ENCODE measurements at regions not wholly inside any gene's neighbourhood (a gene's known extent, or its start where the extent isn't known, plus 50 kb on each side); places are given as distances from the start of the nearest gene placed in this dataset.
A peak's percentile ranks its signal among the peaks of the same experiment; 100 is the strongest.

DNA sequence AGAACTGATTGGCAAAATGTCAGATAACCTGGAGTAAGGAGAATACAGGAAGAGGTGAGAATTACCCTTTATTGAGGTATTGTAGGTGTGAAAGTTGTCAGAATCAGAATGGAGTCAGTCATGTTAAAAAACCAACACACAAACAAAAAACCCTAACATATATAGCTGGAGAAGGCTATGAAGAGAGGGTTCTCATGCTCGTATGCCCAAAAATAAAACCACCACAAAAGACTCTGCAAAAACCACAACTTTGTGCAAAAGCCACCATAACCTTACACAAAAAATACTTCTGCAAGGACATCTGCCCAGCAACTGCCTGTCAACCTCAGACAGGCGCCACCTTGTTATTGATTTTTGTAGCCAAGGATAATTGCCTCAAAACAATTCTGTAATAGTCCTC is 136.0 kb downstream of the CD47 start:
- Mint-ChIP-seq H3K4me3 (no peak overlapping the region), H3K27me3 (no peaks in the 10 kb centered on the region), H3K27ac (peak overlapping the region; percentile 35 to 69), H3K4me1 (peaks cover 26 to 30% (median 30%) of the 10 kb centered on the region in 3 donors), H3K36me3 (peaks cover 2% of the 10 kb centered on the region), H3K9me3 (peaks cover 0 to 4% (median 3%) of the 10 kb centered on the region in 3 donors)
- ATAC-seq (replicated peaks in 1 of 4) (peak in 2 of 4 experiments; percentile 35 to 48), DNase-seq (peak in 1 of 35 experiments; percentile 20)
- POLR2A ChIA-PET, result no interaction called here
- H3K36me3 ChIP-seq (ENCODE audit: control insufficient read depth in 2 of 2, extremely low read depth in 1 of 2, insufficient read depth in 1 of 2, low read length in 1 of 2), result no peaks in the 10 kb centered on the region
- CTCF ChIA-PET, result no interaction called here
- no peak overlapping the region for H3K27ac ChIP-seq (ENCODE audit: low read length)
- WGBS (ENCODE audit: insufficient coverage), result 60% methylated on average over 1 of the region's 2 CpGs
- no peaks in the 10 kb centered on the region for H3K9me3 ChIP-seq
- no peak overlapping the region for H3K4me3 ChIP-seq (ENCODE audit: control insufficient read depth in 1 of 2, extremely low read depth in 1 of 2, low read length in 1 of 2)
- H3K4me1 ChIP-seq (ENCODE audit: control insufficient read depth in 1 of 2, extremely low read depth in 1 of 2, insufficient read depth in 2 of 2, low read length in 2 of 2), result peaks cover 9 to 10% of the 10 kb centered on the region in 2 experiments
- no peaks in the 10 kb centered on the region for H3K27me3 ChIP-seq (replicated peaks in 1 of 2; ENCODE audit: control insufficient read depth in 2 of 2, extremely low read depth in 1 of 2, insufficient read depth in 2 of 2, low read length in 1 of 2)

DNA sequence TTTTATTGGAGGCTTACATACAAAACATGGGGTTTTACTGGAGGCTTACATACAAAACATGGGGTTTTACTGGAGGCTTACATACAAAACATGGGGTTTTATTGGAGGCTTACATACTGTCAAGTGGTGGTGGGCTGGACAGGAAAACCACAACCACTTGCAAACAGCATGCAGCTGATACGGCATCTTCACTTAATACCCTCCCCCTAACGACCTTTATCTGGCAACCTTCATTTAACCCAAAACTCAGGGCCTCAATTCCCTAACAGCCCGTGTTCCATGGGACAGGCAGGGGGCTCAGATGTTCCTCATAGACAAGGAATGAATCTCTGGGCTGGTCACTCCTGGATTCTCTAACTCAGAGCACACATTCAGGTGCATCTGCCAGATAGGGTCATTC is 137.1 kb downstream of the CD47 start:
- no peaks in the 10 kb centered on the region for H3K9me3 Mint-ChIP-seq

DNA sequence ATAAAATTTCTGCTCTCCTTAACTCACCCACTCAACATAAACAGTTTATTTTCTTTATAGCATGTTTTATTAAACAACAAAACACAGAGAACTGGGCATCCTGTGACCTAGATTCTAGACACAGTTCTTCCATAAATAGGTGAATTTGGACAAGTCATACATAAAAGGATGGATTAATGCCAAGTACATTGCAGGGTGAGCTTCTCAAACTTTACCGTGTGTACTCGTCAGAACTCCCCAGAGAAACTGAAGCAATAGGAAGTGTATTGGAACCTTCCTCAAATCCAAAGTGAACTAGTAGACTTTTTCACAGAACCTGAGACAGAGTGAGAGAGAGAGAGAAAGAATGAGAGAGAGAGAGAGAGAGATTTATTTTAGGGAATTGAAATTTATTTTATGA is 139.7 kb downstream of the CD47 start:
- peaks cover 0 to 8% (median 0%) of the 10 kb centered on the region in 3 donors for H3K9me3 Mint-ChIP-seq
- no peak overlapping the region for H3K27ac Mint-ChIP-seq
- no peaks in the 10 kb centered on the region for H3K9me3 ChIP-seq
- CTCF ChIA-PET, result interaction anchor here in 1 of 2 donors (0.8 kb wide), 1 partner anchor 32 kb away, joined by 4 read pairs; no protein-coding TSS in a partner anchor
- H3K4me1 Mint-ChIP-seq, result peaks cover 23 to 26% (median 24%) of the 10 kb centered on the region in 3 donors
- H3K4me3 Mint-ChIP-seq, result no peak overlapping the region
- ATAC-seq (replicated peaks in 1 of 4) (no peak), DNase-seq (no peak)
- H3K36me3 ChIP-seq (ENCODE audit: control insufficient read depth in 2 of 2, extremely low read depth in 1 of 2, insufficient read depth in 1 of 2, low read length in 1 of 2), result no peaks in the 10 kb centered on the region
- H3K4me1 ChIP-seq (ENCODE audit: control insufficient read depth in 1 of 2, extremely low read depth in 1 of 2, insufficient read depth in 2 of 2, low read length in 2 of 2), result peaks cover 9 to 10% of the 10 kb centered on the region in 2 experiments
- no peak overlapping the region for H3K27ac ChIP-seq (ENCODE audit: low read length)
- POLR2A ChIA-PET, result no interaction called here
- no CpG with 5 or more reads among the region's 2 CpGs for WGBS (ENCODE audit: insufficient coverage)
- peaks cover 0 to 3% of the 10 kb centered on the region in 2 donors for H3K27me3 Mint-ChIP-seq
- H3K36me3 Mint-ChIP-seq, result no peaks in the 10 kb centered on the region
- no peak overlapping the region for H3K4me3 ChIP-seq (ENCODE audit: control insufficient read depth in 1 of 2, extremely low read depth in 1 of 2, low read length in 1 of 2)
- H3K27me3 ChIP-seq (replicated peaks in 1 of 2; ENCODE audit: control insufficient read depth in 2 of 2, extremely low read depth in 1 of 2, insufficient read depth in 2 of 2, low read length in 1 of 2), result no peaks in the 10 kb centered on the region

More for the DNA sequence above, 137.1 kb downstream of the CD47 start:
- H3K4me1 Mint-ChIP-seq, result peaks cover 26 to 30% (median 28%) of the 10 kb centered on the region in 3 donors
- DNase-seq (no peak), ATAC-seq (replicated peaks in 1 of 4) (peak in 1 of 4 experiments; percentile 35)
- no peak overlapping the region for H3K4me3 ChIP-seq (ENCODE audit: control insufficient read depth in 1 of 2, extremely low read depth in 1 of 2, low read length in 1 of 2)
- H3K4me3 Mint-ChIP-seq, result peak overlapping the region in 1 of 3 donors; percentile 38
- POLR2A ChIA-PET, result interaction anchor here in 1 of 2 donors (0.7 kb wide), 1 partner anchor 421 kb away, joined by 4 read pairs; no protein-coding TSS in a partner anchor
- H3K36me3 Mint-ChIP-seq, result no peaks in the 10 kb centered on the region
- no peaks in the 10 kb centered on the region for H3K9me3 ChIP-seq
- 24% methylated on average over 3 of the region's 3 CpGs for WGBS (ENCODE audit: insufficient coverage)
- H3K27me3 Mint-ChIP-seq, result no peaks in the 10 kb centered on the region
- H3K4me1 ChIP-seq (ENCODE audit: control insufficient read depth in 1 of 2, extremely low read depth in 1 of 2, insufficient read depth in 2 of 2, low read length in 2 of 2), result peaks cover 9 to 10% of the 10 kb centered on the region in 2 experiments
- CTCF ChIA-PET, result no interaction called here
- H3K27ac ChIP-seq (ENCODE audit: low read length), result no peak overlapping the region
- H3K27me3 ChIP-seq (replicated peaks in 1 of 2; ENCODE audit: control insufficient read depth in 2 of 2, extremely low read depth in 1 of 2, insufficient read depth in 2 of 2, low read length in 1 of 2), result no peaks in the 10 kb centered on the region
- H3K27ac Mint-ChIP-seq, result peak overlapping the region in 1 of 2 donors; percentile 50
- no peaks in the 10 kb centered on the region for H3K36me3 ChIP-seq (ENCODE audit: control insufficient read depth in 2 of 2, extremely low read depth in 1 of 2, insufficient read depth in 1 of 2, low read length in 1 of 2)

DNA sequence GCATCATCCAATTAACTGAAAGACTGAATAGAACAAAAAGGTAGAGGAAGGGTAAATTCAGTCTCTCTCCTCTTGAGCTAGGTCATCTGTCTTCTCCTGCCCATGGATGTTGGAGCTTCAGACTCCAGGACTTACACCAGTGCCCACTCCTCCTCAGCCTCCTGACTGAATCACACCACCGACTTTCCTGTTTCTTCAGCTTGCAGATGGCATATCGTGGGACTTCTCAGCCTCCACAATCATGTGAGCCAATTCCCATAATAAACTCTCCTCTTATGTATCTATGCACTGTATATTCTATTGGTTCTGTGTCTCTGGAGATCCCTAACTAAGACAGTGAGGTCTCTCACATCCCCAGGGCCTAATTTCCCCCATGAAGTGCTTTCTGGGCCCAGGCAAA is 140.4 kb downstream of the CD47 start:
- no peaks in the 10 kb centered on the region for H3K36me3 Mint-ChIP-seq
- DNase-seq (no peak), ATAC-seq (replicated peaks in 1 of 4) (no peak)
- no peak overlapping the region for H3K27ac ChIP-seq (ENCODE audit: low read length)
- POLR2A ChIA-PET, result no interaction called here
- H3K4me1 Mint-ChIP-seq, result peaks cover 23 to 26% (median 23%) of the 10 kb centered on the region in 3 donors
- WGBS (ENCODE audit: insufficient coverage), result no CpG with 5 or more reads among the region's 2 CpGs
- no peak overlapping the region for H3K4me3 ChIP-seq (ENCODE audit: control insufficient read depth in 1 of 2, extremely low read depth in 1 of 2, low read length in 1 of 2)
- peaks cover 9 to 10% of the 10 kb centered on the region in 2 experiments for H3K4me1 ChIP-seq (ENCODE audit: control insufficient read depth in 1 of 2, extremely low read depth in 1 of 2, insufficient read depth in 2 of 2, low read length in 2 of 2)
- no peaks in the 10 kb centered on the region for H3K9me3 ChIP-seq
- H3K36me3 ChIP-seq (ENCODE audit: control insufficient read depth in 2 of 2, extremely low read depth in 1 of 2, insufficient read depth in 1 of 2, low read length in 1 of 2), result no peaks in the 10 kb centered on the region
- H3K27ac Mint-ChIP-seq, result no peak overlapping the region
- H3K27me3 Mint-ChIP-seq, result peaks cover 0 to 3% of the 10 kb centered on the region in 2 donors
- H3K4me3 Mint-ChIP-seq, result no peak overlapping the region
- H3K27me3 ChIP-seq (replicated peaks in 1 of 2; ENCODE audit: control insufficient read depth in 2 of 2, extremely low read depth in 1 of 2, insufficient read depth in 2 of 2, low read length in 1 of 2), result no peaks in the 10 kb centered on the region
- CTCF ChIA-PET, result interaction anchor here (0.6 to 0.8 kb wide), 2 partner anchors 12 to 31 kb away, joined by 3 to 4 read pairs; no protein-coding TSS in a partner anchor
- H3K9me3 Mint-ChIP-seq, result peaks cover 0 to 8% (median 0%) of the 10 kb centered on the region in 3 donors

DNA sequence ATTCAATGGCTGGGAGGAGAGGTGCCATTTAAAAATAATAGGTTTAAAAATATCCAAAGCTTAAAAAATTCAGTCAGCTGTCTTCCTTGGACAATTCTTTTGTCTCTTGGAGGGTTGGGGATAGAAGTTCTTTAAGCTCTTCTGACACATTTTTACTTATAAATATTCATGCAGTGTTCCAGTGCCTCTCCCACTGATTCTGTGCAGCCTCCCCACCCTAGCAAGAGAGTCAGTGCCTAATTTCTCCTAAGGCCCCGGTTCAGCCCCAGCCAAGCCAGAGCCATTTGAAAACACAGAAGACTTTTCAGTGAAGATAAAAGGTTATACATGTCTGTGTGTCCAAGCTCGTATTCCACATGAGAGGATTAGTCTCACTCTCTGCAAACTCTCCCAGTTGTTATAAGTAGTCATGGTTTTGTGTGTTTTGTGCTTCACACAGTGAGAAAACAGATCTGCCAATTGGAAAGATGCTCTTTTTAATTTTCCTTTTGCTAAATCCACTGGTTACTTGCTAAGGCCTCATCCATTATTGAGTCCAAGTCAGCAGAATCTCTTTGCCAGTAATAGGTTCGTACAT is 141.3 kb downstream of the CD47 start:
- Histone ChIP-seq H3K4me1 (ENCODE audit: control insufficient read depth in 1 of 2, extremely low read depth in 1 of 2, insufficient read depth in 2 of 2, low read length in 2 of 2) (peaks cover 3 to 8% of the 10 kb centered on the region in 2 experiments), H3K27me3 (replicated peaks in 1 of 2; ENCODE audit: control insufficient read depth in 2 of 2, extremely low read depth in 1 of 2, insufficient read depth in 2 of 2, low read length in 1 of 2) (no peaks in the 10 kb centered on the region), H3K9me3 (no peaks in the 10 kb centered on the region), H3K36me3 (ENCODE audit: control insufficient read depth in 2 of 2, extremely low read depth in 1 of 2, insufficient read depth in 1 of 2, low read length in 1 of 2) (no peaks in the 10 kb centered on the region), H3K27ac (ENCODE audit: low read length) (no peak overlapping the region), H3K4me3 (ENCODE audit: control insufficient read depth in 1 of 2, extremely low read depth in 1 of 2, low read length in 1 of 2) (no peak overlapping the region)
- ATAC-seq (replicated peaks in 1 of 4), result no peak
- WGBS (ENCODE audit: insufficient coverage), result no CpG with 5 or more reads among the region's 3 CpGs
- H3K36me3 Mint-ChIP-seq, result no peaks in the 10 kb centered on the region
- H3K27me3 Mint-ChIP-seq, result peaks cover 0 to 3% of the 10 kb centered on the region in 2 donors
- no peak overlapping the region for H3K4me3 Mint-ChIP-seq
- H3K4me1 Mint-ChIP-seq, result peaks cover 13 to 17% (median 14%) of the 10 kb centered on the region in 3 donors
- no peak for DNase-seq
- CTCF ChIA-PET, result no interaction called here
- H3K9me3 Mint-ChIP-seq, result peaks cover 0 to 8% (median 0%) of the 10 kb centered on the region in 3 donors
- POLR2A ChIA-PET, result no interaction called here
- H3K27ac Mint-ChIP-seq, result no peak overlapping the region

DNA sequence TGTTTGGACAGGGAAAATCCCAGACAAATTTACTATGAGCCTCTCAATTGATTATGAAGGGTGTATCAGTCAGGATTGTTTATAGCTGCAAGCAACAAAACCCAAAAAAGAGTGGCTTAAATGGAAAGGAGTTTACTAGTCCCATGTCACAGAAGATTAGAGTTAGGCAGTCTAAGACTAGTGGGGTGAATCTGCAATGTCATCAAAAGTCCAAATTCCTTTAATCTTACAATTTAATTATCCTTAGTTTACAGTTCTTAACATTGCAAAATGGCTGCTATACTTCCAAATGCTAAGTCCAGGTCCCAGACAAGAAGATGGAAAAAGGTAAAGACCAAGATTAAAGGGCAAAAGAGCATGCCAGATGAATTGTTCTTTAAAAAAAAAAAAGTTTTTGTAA is 143.6 kb downstream of the CD47 start:
- H3K9me3 Mint-ChIP-seq, result peaks cover 0 to 8% (median 0%) of the 10 kb centered on the region in 3 donors
- H3K36me3 Mint-ChIP-seq, result no peaks in the 10 kb centered on the region
- ChIA-PET CTCF (no interaction called here), POLR2A (no interaction called here)
- Histone ChIP-seq H3K9me3 (no peaks in the 10 kb centered on the region), H3K27ac (ENCODE audit: low read length) (no peak overlapping the region), H3K27me3 (replicated peaks in 1 of 2; ENCODE audit: control insufficient read depth in 2 of 2, extremely low read depth in 1 of 2, insufficient read depth in 2 of 2, low read length in 1 of 2) (no peaks in the 10 kb centered on the region), H3K4me3 (ENCODE audit: control insufficient read depth in 1 of 2, extremely low read depth in 1 of 2, low read length in 1 of 2) (no peak overlapping the region), H3K36me3 (ENCODE audit: control insufficient read depth in 2 of 2, extremely low read depth in 1 of 2, insufficient read depth in 1 of 2, low read length in 1 of 2) (no peaks in the 10 kb centered on the region), H3K4me1 (ENCODE audit: control insufficient read depth in 1 of 2, extremely low read depth in 1 of 2, insufficient read depth in 2 of 2, low read length in 2 of 2) (no peaks in the 10 kb centered on the region)
- ATAC-seq (replicated peaks in 1 of 4) (no peak), DNase-seq (no peak)
- no peak overlapping the region for H3K4me3 Mint-ChIP-seq
- H3K27ac Mint-ChIP-seq, result no peak overlapping the region
- peaks cover 4 to 9% (median 7%) of the 10 kb centered on the region in 3 donors for H3K4me1 Mint-ChIP-seq
- H3K27me3 Mint-ChIP-seq, result peaks cover 0 to 3% of the 10 kb centered on the region in 2 donors
